HepG2 (cell line): ENCODE measurements at regions not wholly inside any gene's neighbourhood (a gene's known extent, or its start where the extent isn't known, plus 50 kb on each side); places are given as distances from the start of the nearest gene placed in this dataset.

Experiments used
- ATAC-seq: fragments of 200-7000 bp; cut with Tn5 transposase; 3 replicates; pipeline ENCODE4 v1.9.1; 2020; ENCODE audit warnings: mild to moderate bottlenecking, moderate library complexity
- BruUV-seq: library from RNA; stranded (reverse); fragments of 400-500 nt; replicated peaks from 2 replicates; lab custom pipeline; 2021; lab: Mats Ljungman, UMichigan
- CTCF ChIA-PET: fragments of 300-600 bp; formaldehyde crosslinking; extraction: SDS; loops from one replicate; lab custom pipeline; 2021; ENCODE audit warnings: low total read pairs, inconsistent platforms, low intra/inter-chr PET ratio; lab: Yijun Ruan, JAX
- POLR2A ChIA-PET: fragments of 350-600 bp; sonication (Branson Sonifier 250); formaldehyde crosslinking; loops from one replicate; lab custom pipeline; 2020; ENCODE audit warnings: antibody characterized with exemption, inconsistent platforms; lab: Yijun Ruan, JAX
- DNase-seq: peaks from one replicate; pipeline ENCODE4 v3.0.0-alpha.2; 2015; ENCODE audit warnings: low spot score
- FAIRE-seq: peaks from 3 replicates; lab custom pipeline; 2011; peaks lifted over from hg19 to GRCh38; lab: Jason Lieb, UNC
- H2AFZ ChIP-seq: one replicate; pipeline ENCODE4 v1.6.1; 2011; ENCODE audit warnings: low read length, inconsistent platforms
- H3K27ac ChIP-seq: fragments of 300-600 bp; 3 replicates; pipeline ENCODE4 v1.8.0; 2011; ENCODE audit warnings: mixed run types, mild to moderate bottlenecking, mixed read lengths, low read length, inconsistent platforms; ENCODE audit not compliant: insufficient read depth; ENCODE audit errors: extremely low read length
- H3K27me3 ChIP-seq, 2 experiments: fragments of 200-600 bp in 1 of 2; 2 replicates in 1 of 2; 3 replicates in 1 of 2; pipeline versions ENCODE4 v1.6.0 to v1.8.0; 2011; ENCODE audit warnings: low read length in 2 of 2, mild to moderate bottlenecking in 2 of 2, moderate library complexity in 2 of 2, inconsistent platforms in 1 of 2; ENCODE audit not compliant: insufficient read depth in 2 of 2, control insufficient read depth in 1 of 2
- H3K36me3 ChIP-seq, 2 experiments: fragments of 200-600 bp in 1 of 2; replicated peaks in 1 of 2; 2 replicates in 1 of 2; 3 replicates in 1 of 2; pipeline versions ENCODE4 v1.5.1 to v1.8.0; 2011; ENCODE audit warnings: low read length in 2 of 2, inconsistent platforms in 1 of 2; ENCODE audit not compliant: insufficient read depth in 2 of 2, control insufficient read depth in 1 of 2
- H3K4me1 ChIP-seq: 2 replicates; pipeline ENCODE4 v1.5.1; 2012; ENCODE audit warnings: low read length, inconsistent platforms; ENCODE audit not compliant: insufficient read depth
- H3K4me2 ChIP-seq: 2 replicates; pipeline ENCODE4 v1.6.0; 2011; ENCODE audit warnings: low read depth, low read length, inconsistent platforms
- H3K4me3 ChIP-seq, 3 experiments: fragments of 200-600 bp in 1 of 3; sonication (generic), shearing (Covaris generic) in 1 of 3; replicated peaks in 1 of 3; 2 replicates each; pipeline ENCODE4 v1.5.1; 2011 to 2016; ENCODE audit warnings: low read length in 3 of 3, inconsistent platforms in 2 of 3, low read depth in 2 of 3, mild to moderate bottlenecking in 2 of 3, control low read depth in 1 of 3, mixed read lengths in 1 of 3; ENCODE audit not compliant: insufficient read depth in 1 of 3
- H3K79me2 ChIP-seq: one replicate; pipeline ENCODE4 v1.6.1; 2011; ENCODE audit warnings: low read length, inconsistent platforms; ENCODE audit not compliant: insufficient read depth
- H3K9ac ChIP-seq: 2 replicates; pipeline ENCODE4 v1.6.0; 2011; ENCODE audit warnings: mild to moderate bottlenecking, low read depth, low read length, inconsistent platforms; ENCODE audit not compliant: insufficient read depth
- H3K9me3 ChIP-seq: 2 replicates; pipeline ENCODE4 v1.5.1; 2012; ENCODE audit warnings: mild to moderate bottlenecking, low read length
- H4K20me1 ChIP-seq: 2 replicates; pipeline ENCODE4 v1.6.0; 2011; ENCODE audit warnings: inconsistent platforms, mild to moderate bottlenecking, low read length, moderate library complexity; ENCODE audit not compliant: insufficient read depth
- GRHL1 ChIP-seq: sonication (generic); formaldehyde crosslinking; conservative IDR thresholded peaks from 2 replicates; pipeline ENCODE4 v1.8.0; 2022; ENCODE audit warnings: missing genetic modification reagents
- SRSF9 ChIP-seq: fragments of 200-400 bp; formaldehyde crosslinking; IDR thresholded peaks from 2 replicates; pipeline ENCODE4 v1.6.1; 2018; ENCODE audit warnings: borderline replicate concordance, mild to moderate bottlenecking, low read depth, low read length; ENCODE audit not compliant: insufficient read depth, poor library complexity, severe bottlenecking
- SUZ12 ChIP-seq: fragments of 150-350 bp; IDR thresholded peaks from 2 replicates; pipeline ENCODE4 v1.6.1; 2014; ENCODE audit warnings: low read depth, low read length
- THYN1 ChIP-seq: sonication (generic); formaldehyde crosslinking; IDR thresholded peaks from 2 replicates; pipeline ENCODE4 v1.8.1; 2023; ENCODE audit warnings: low read depth, mild to moderate bottlenecking, moderate library complexity, missing genetic modification reagents, borderline replicate concordance
- U2AF2 ChIP-seq: fragments of 200-400 bp; formaldehyde crosslinking; IDR thresholded peaks from 2 replicates; pipeline ENCODE4 v1.6.1; 2017; ENCODE audit warnings: low read depth, mild to moderate bottlenecking, low read length
- ZNF407 ChIP-seq: sonication (generic); formaldehyde crosslinking; IDR thresholded peaks from one replicate; pipeline ENCODE4 v1.5.1; 2020; ENCODE audit warnings: mild to moderate bottlenecking, missing genetic modification reagents; ENCODE audit errors: not compliant biosample characterization
- ZNF543 ChIP-seq: sonication (generic); formaldehyde crosslinking; IDR thresholded peaks from 2 replicates; pipeline ENCODE4 v1.4.0; 2020; ENCODE audit warnings: mild to moderate bottlenecking, missing genetic modification reagents
- WGBS: methylation state at CpG from one replicate; pipeline ENCODE4 v1.1.6; 2017; ENCODE audit warnings: low lambda C conversion rate; 5-methylcytosine and 5-hydroxymethylcytosine counted together
- in situ Hi-C: cut with HindIII; loops from 2 replicates; pipeline ENCODE4 v1.10.0; 2017; ENCODE audit warnings: low pct_unique_long_range_greater_than_20kb; ENCODE audit not compliant: extremely low pct_ligation_motif_present
- intact Hi-C: fragments of 100-400 bp; cut with micrococcal nuclease; formaldehyde crosslinking; loops from one replicate; pipeline ENCODE4 v1.10.0; 2022; ENCODE audit not compliant: unreplicated experiment

GRCh38 chr21:16407403-16408240 is 677.8 kb downstream of the USP25 start:
- no peak overlapping the region for H3K4me2 ChIP-seq
- H3K36me3 ChIP-seq: no peaks in the 10 kb centered on the region
- CTCF ChIA-PET: no interaction called here
- H3K79me2 ChIP-seq: no peaks in the 10 kb centered on the region
- H3K9me3 ChIP-seq: no peaks in the 10 kb centered on the region
- no peak overlapping the region for H3K27ac ChIP-seq
- no peaks in the 10 kb centered on the region for H3K4me1 ChIP-seq
- no peak overlapping the region for H3K4me3 ChIP-seq
- FAIRE-seq (no peak), DNase-seq (no peak), ATAC-seq (no peak)
- BruUV-seq: no TSS peak
- TF ChIP-seq THYN1: no peak
- peak; percentile 88 for TF ChIP-seq SRSF9
- no peak for TF ChIP-seq SUZ12
- TF ChIP-seq U2AF2: 0 out of 2 replicates have a peak, but pooled peaks have one; percentile 71
- no peak for TF ChIP-seq ZNF407 (CRISPR knock-in tag)
- no peak for TF ChIP-seq GRHL1 (CRISPR knock-in tag)
- no peak for TF ChIP-seq ZNF543 (CRISPR knock-in tag)
- H2AFZ ChIP-seq: no peak overlapping the region
- no peaks in the 10 kb centered on the region for H3K27me3 ChIP-seq
- no peak overlapping the region for H3K9ac ChIP-seq
- H4K20me1 ChIP-seq: no peaks in the 10 kb centered on the region
- intact Hi-C loops (no loop called here), in situ Hi-C loops (no loop called here)
- POLR2A ChIA-PET: no interaction called here
- WGBS: 37% methylated on average over 1 of the region's 1 CpG
